GM12875 (cell line): ENCODE measurements at regions not wholly inside any gene's neighbourhood (a gene's known extent, or its start where the extent isn't known, plus 50 kb on each side); places are given as distances from the start of the nearest gene placed in this dataset.

ENCODE experiments used
- H3K4me3 ChIP-seq: one replicate; pipeline ENCODE4 v1.5.1; 2011; ENCODE audit warnings: low read depth, low read length, control low read depth
- CTCF ChIP-seq: IDR thresholded peaks from 2 replicates; pipeline ENCODE4 v1.5.1; 2011; ENCODE audit warnings: low read depth, mild to moderate bottlenecking, control low read depth, inconsistent platforms, low read length, moderate library complexity, borderline replicate concordance; ENCODE audit not compliant: insufficient read depth

GRCh38 chr3:168266335-168266734 lies 170.6 kb upstream of the GOLIM4 start:
- H3K4me3 ChIP-seq, result no peak overlapping the region
- no peak for TF ChIP-seq CTCF

- TF ChIP-seq CTCF, result no peak
- H3K4me3 ChIP-seq, result no peak overlapping the region
Measured at GRCh38 chr3:168262887-168263286, 167.2 kb upstream of the GOLIM4 start.

- no peak for TF ChIP-seq CTCF
- no peak overlapping the region for H3K4me3 ChIP-seq
Measured at GRCh38 chr3:168260859-168261258, 165.1 kb upstream of the GOLIM4 start.

- no peak overlapping the region for H3K4me3 ChIP-seq
- TF ChIP-seq CTCF, result no peak
Measured at GRCh38 chr3:168251371-168251770, 155.6 kb upstream of the GOLIM4 start.

- peak overlapping the region; percentile 93 for H3K4me3 ChIP-seq
- TF ChIP-seq CTCF, result no peak
Measured at GRCh38 chr3:168250415-168250861, 154.7 kb upstream of the GOLIM4 start.

GRCh38 chr3:168249550-168250414 lies 154.1 kb upstream of the GOLIM4 start:
- H3K4me3 ChIP-seq, result peak overlapping the region; percentile 93
- TF ChIP-seq CTCF, result peak; percentile 45

GRCh38 chr3:168249205-168249549 lies 153.5 kb upstream of the GOLIM4 start:
- peak overlapping the region; percentile 93 for H3K4me3 ChIP-seq
- no peak for TF ChIP-seq CTCF
